PC-3 (cell line): ENCODE measurements at regions not wholly inside any gene's neighbourhood (a gene's known extent, or its start where the extent isn't known, plus 50 kb on each side); places are given as distances from the start of the nearest gene placed in this dataset.
A peak's percentile ranks its signal among the peaks of the same experiment; 100 is the strongest.

Source experiments
- ATAC-seq: fragments of 200-7000 bp; cut with Tn5 transposase; 2 replicates; pipeline ENCODE4 v1.9.1; 2020; ENCODE audit warnings: mild to moderate bottlenecking, moderate library complexity
- BruUV-seq: library from RNA; stranded (reverse); fragments of 400-500 nt; replicated peaks from 2 replicates; lab custom pipeline; 2021; lab: Mats Ljungman, UMichigan
- CTCF ChIA-PET: fragments of 300-600 bp; sonication (Branson Sonifier 250); formaldehyde crosslinking; loops from one replicate; lab custom pipeline; 2022; ENCODE audit warnings: antibody characterized with exemption; lab: Charles Lee
- POLR2A ChIA-PET: fragments of 300-600 bp; sonication (Branson Sonifier 250); formaldehyde crosslinking; loops from one replicate; lab custom pipeline; 2022; ENCODE audit warnings: antibody characterized with exemption; ENCODE audit not compliant: unreplicated experiment; lab: Charles Lee
- DNase-seq: peaks from one replicate; pipeline ENCODE4 v3.0.0-alpha.2; 2015
- H2AFZ ChIP-seq: fragments of 300-600 bp; sonication (generic); 2 replicates; pipeline ENCODE4 v1.6.0; 2016; ENCODE audit warnings: antibody characterized with exemption, low read length
- H3F3A ChIP-seq: fragments of 300-600 bp; sonication (generic); one replicate; pipeline ENCODE4 v1.6.0; 2017; ENCODE audit warnings: antibody characterized with exemption, low read length, control low read depth, mild to moderate bottlenecking; ENCODE audit not compliant: unreplicated experiment
- H3K27ac ChIP-seq: fragments of 300-600 bp; sonication (generic); 2 replicates; pipeline ENCODE4 v1.5.1; 2016; ENCODE audit warnings: mild to moderate bottlenecking, low read length
- H3K27me3 ChIP-seq: fragments of 300-600 bp; sonication (generic); 2 replicates; pipeline ENCODE4 v1.6.1; 2016; ENCODE audit warnings: low read length, mixed read lengths
- H3K36me3 ChIP-seq: fragments of 300-600 bp; sonication (generic); 2 replicates; pipeline ENCODE4 v1.6.1; 2016; ENCODE audit warnings: low read depth, mixed run types, low read length, mixed read lengths
- H3K4me1 ChIP-seq: fragments of 300-600 bp; sonication (generic); 2 replicates; pipeline ENCODE4 v1.5.1; 2016; ENCODE audit warnings: low read length; ENCODE audit not compliant: insufficient read depth
- H3K4me2 ChIP-seq: fragments of 300-600 bp; sonication (generic); 2 replicates; pipeline ENCODE4 v1.6.0; 2016; ENCODE audit warnings: low read length
- H3K4me3 ChIP-seq: fragments of 300-600 bp; sonication (generic); 2 replicates; pipeline ENCODE4 v1.5.1; 2016; ENCODE audit warnings: mild to moderate bottlenecking, low read length, mixed read lengths
- H3K79me2 ChIP-seq: fragments of 300-600 bp; sonication (generic); 2 replicates; pipeline ENCODE4 v1.6.1; 2017; ENCODE audit warnings: low read length, mixed read lengths
- H3K9ac ChIP-seq: fragments of 300-600 bp; sonication (generic); 2 replicates; pipeline ENCODE4 v1.6.0; 2016; ENCODE audit warnings: mild to moderate bottlenecking, low read length
- H3K9me2 ChIP-seq: fragments of 300-600 bp; sonication (generic); replicated peaks from 2 replicates; pipeline ENCODE4 v1.6.1; 2016; ENCODE audit warnings: mixed run types, low read length, mixed read lengths
- H3K9me3 ChIP-seq: fragments of 300-600 bp; sonication (generic); 2 replicates; pipeline ENCODE4 v1.6.1; 2016; ENCODE audit warnings: low read length, mixed read lengths
- H4K20me1 ChIP-seq: fragments of 300-600 bp; sonication (generic); 2 replicates; pipeline ENCODE4 v1.6.1; 2016; ENCODE audit warnings: low read length, mixed read lengths
- EZH2 ChIP-seq: fragments of 300-600 bp; sonication (generic); IDR thresholded peaks from one replicate; pipeline ENCODE4 v1.6.1; 2017; ENCODE audit warnings: antibody characterized with exemption, mild to moderate bottlenecking, low read length; ENCODE audit not compliant: unreplicated experiment
- EZH2phosphoT487 ChIP-seq: fragments of 300-600 bp; sonication (generic); IDR thresholded peaks from 2 replicates; pipeline ENCODE4 v1.6.1; 2018; ENCODE audit warnings: mild to moderate bottlenecking, antibody characterized with exemption, low read length, borderline replicate concordance
- intact Hi-C: fragments of 100-400 bp; cut with micrococcal nuclease; formaldehyde crosslinking; loops from 2 replicates; pipeline ENCODE4 v1.9.0; 2023
- TF ChIP-seq, protein P1 (sequence below): fragments of 300-600 bp; sonication (generic); conservative IDR thresholded peaks from 2 replicates; pipeline ENCODE4 v1.5.1; 2017; ENCODE audit warnings: antibody characterized with exemption, low read depth, mild to moderate bottlenecking, low read length

- no peaks in the 10 kb centered on the region for H3K79me2 ChIP-seq
- no peak overlapping the region for H3K27ac ChIP-seq
- H2AFZ ChIP-seq, result no peak overlapping the region
- H3K4me3 ChIP-seq, result no peak overlapping the region
- no peaks in the 10 kb centered on the region for H3K9me3 ChIP-seq
- ChIA-PET POLR2A (no interaction called here), CTCF (no interaction called here)
- no peaks in the 10 kb centered on the region for H3F3A ChIP-seq
- H3K4me2 ChIP-seq, result no peak overlapping the region
- no peaks in the 10 kb centered on the region for H4K20me1 ChIP-seq
- H3K4me1 ChIP-seq, result peaks cover 22% of the 10 kb centered on the region
- DNase-seq (no peak), ATAC-seq (no peak)
- no peaks in the 10 kb centered on the region for H3K9me2 ChIP-seq
- BruUV-seq, result no TSS peak
- TF ChIP-seq EZH2phosphoT487 (no peak), EZH2 (no peak)
- TF ChIP-seq, protein P1, sequence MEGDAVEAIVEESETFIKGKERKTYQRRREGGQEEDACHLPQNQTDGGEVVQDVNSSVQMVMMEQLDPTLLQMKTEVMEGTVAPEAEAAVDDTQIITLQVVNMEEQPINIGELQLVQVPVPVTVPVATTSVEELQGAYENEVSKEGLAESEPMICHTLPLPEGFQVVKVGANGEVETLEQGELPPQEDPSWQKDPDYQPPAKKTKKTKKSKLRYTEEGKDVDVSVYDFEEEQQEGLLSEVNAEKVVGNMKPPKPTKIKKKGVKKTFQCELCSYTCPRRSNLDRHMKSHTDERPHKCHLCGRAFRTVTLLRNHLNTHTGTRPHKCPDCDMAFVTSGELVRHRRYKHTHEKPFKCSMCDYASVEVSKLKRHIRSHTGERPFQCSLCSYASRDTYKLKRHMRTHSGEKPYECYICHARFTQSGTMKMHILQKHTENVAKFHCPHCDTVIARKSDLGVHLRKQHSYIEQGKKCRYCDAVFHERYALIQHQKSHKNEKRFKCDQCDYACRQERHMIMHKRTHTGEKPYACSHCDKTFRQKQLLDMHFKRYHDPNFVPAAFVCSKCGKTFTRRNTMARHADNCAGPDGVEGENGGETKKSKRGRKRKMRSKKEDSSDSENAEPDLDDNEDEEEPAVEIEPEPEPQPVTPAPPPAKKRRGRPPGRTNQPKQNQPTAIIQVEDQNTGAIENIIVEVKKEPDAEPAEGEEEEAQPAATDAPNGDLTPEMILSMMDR, result no peak
- H3K36me3 ChIP-seq, result no peaks in the 10 kb centered on the region
- H3K27me3 ChIP-seq, result no peaks in the 10 kb centered on the region
- no peak overlapping the region for H3K9ac ChIP-seq
- intact Hi-C loops, result loop anchor here (5.0 to 10.0 kb wide), 3 partner anchors 179 to 486 kb away; no protein-coding TSS in a partner anchor
Observed at GRCh38 chr6:134642819-134643218, 307.1 kb downstream of the ALDH8A1 start.

DNA sequence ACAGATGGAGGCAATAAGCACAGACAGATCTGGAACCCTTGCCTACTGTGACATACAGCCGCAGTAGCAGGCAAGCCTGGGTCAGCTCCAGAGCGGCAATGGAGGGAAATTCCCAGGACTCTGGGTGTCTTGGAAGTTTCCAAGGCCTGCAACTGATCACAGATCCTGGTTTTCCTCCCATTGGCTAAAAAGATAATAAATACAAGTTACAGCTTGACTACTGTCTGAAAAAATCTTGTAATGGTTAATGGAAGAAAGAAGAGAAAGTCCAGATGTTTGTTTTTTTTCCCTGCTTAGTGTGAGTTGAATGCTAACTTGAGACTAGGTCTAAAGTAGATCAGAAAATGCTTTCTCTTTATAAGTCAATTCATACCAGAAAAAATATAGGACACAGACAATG lies 307.6 kb downstream of the ALDH8A1 start:
- peaks cover 22% of the 10 kb centered on the region for H3K4me1 ChIP-seq
- no peaks in the 10 kb centered on the region for H3K9me3 ChIP-seq
- POLR2A ChIA-PET, result no interaction called here
- no peak overlapping the region for H3K9ac ChIP-seq
- no peak overlapping the region for H3K27ac ChIP-seq
- no peaks in the 10 kb centered on the region for H3K9me2 ChIP-seq
- no TSS peak for BruUV-seq
- no peaks in the 10 kb centered on the region for H3F3A ChIP-seq
- no peaks in the 10 kb centered on the region for H4K20me1 ChIP-seq
- DNase-seq (no peak), ATAC-seq (no peak)
- H3K79me2 ChIP-seq, result no peaks in the 10 kb centered on the region
- H3K36me3 ChIP-seq, result no peaks in the 10 kb centered on the region
- no peak overlapping the region for H3K4me2 ChIP-seq
- TF ChIP-seq EZH2phosphoT487 (no peak), EZH2 (no peak)
- TF ChIP-seq, protein P1, result no peak
- CTCF ChIA-PET, result no interaction called here
- no peak overlapping the region for H3K4me3 ChIP-seq
- H3K27me3 ChIP-seq, result no peaks in the 10 kb centered on the region
- intact Hi-C loops, result loop anchor here (5.0 to 10.0 kb wide), 3 partner anchors 180 to 485 kb away; no protein-coding TSS in a partner anchor
- H2AFZ ChIP-seq, result no peak overlapping the region

- no peak overlapping the region for H3K27ac ChIP-seq
- TF ChIP-seq, protein P1, result peak; percentile 86
- TF ChIP-seq EZH2phosphoT487, result no peak
- H3K79me2 ChIP-seq, result no peaks in the 10 kb centered on the region
- BruUV-seq, result no TSS peak
- H2AFZ ChIP-seq, result peak overlapping the region; percentile 13; the same call in 1 of the 2 replicates
- peak; percentile 86 for DNase-seq
- intact Hi-C loops, result loop anchor here (1.0 to 10.0 kb wide), 4 partner anchors 181 to 484 kb away; no protein-coding TSS in a partner anchor
- H3K27me3 ChIP-seq, result no peaks in the 10 kb centered on the region
- H3K9ac ChIP-seq, result no peak overlapping the region
- CTCF ChIA-PET, result interaction anchor here (0.6 to 0.7 kb wide), 2 partner anchors 103 to 467 kb away, joined by 3 read pairs; no protein-coding TSS in a partner anchor
- no peaks in the 10 kb centered on the region for H3K36me3 ChIP-seq
- POLR2A ChIA-PET, result interaction anchor here (0.6 kb wide), 2 partner anchors 219 to 471 kb away, joined by 3 to 7 read pairs; no protein-coding TSS in a partner anchor
- no peaks in the 10 kb centered on the region for H3K9me3 ChIP-seq
- H3K4me1 ChIP-seq, result peaks cover 22% of the 10 kb centered on the region
- no peaks in the 10 kb centered on the region for H3K9me2 ChIP-seq
- no peak overlapping the region for H3K4me2 ChIP-seq
- no peak overlapping the region for H3K4me3 ChIP-seq
- no peaks in the 10 kb centered on the region for H3F3A ChIP-seq
- H4K20me1 ChIP-seq, result no peaks in the 10 kb centered on the region
- ATAC-seq, result peak; percentile 70
Observed at GRCh38 chr6:134640975-134641429, 308.9 kb downstream of the ALDH8A1 start.
